ENCODE measurements at regions not wholly inside any gene's neighbourhood (a gene's known extent, or its start where the extent isn't known, plus 50 kb on each side); places are given as distances from the start of the nearest gene placed in this dataset.

DNA sequence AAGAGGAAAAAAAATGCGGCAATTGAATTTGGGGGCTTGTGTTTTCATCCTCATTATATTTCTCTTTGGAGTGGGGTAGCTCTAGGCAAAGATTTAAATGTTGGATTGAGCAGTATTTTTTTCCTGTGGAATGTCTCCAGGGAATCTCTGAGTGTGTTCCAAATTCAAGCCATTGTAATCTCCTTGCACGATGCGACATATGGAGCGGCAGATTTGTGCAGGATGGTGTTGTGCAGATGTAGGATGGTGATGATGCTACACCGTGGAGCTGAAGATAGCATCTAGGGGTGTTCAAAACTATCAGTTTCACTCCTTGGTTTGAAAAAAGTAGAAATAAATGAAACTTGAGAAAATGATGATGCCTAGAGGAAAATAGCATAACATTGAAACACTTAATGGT is 777.5 kb upstream of the EPHA7 start:
- TF ChIP-seq ZFP3 (CRISPR knock-in tag; IDR thresholded peaks at IDR 0.05) (no peak), ISL1 (CRISPR knock-in tag; IDR thresholded peaks at IDR 0.05) (no peak), ZFP30 (CRISPR knock-in tag; IDR thresholded peaks at IDR 0.05) (no peak), OSR1 (CRISPR knock-in tag; IDR thresholded peaks at IDR 0.05) (no peak), ZNF8 (CRISPR knock-in tag; IDR thresholded peaks at IDR 0.05) (no peak), CSDC2 (CRISPR knock-in tag; IDR thresholded peaks at IDR 0.05) (no peak), ZNF70 (CRISPR knock-in tag; IDR thresholded peaks at IDR 0.05) (no peak)
- TF ChIP-seq, protein P1, sequence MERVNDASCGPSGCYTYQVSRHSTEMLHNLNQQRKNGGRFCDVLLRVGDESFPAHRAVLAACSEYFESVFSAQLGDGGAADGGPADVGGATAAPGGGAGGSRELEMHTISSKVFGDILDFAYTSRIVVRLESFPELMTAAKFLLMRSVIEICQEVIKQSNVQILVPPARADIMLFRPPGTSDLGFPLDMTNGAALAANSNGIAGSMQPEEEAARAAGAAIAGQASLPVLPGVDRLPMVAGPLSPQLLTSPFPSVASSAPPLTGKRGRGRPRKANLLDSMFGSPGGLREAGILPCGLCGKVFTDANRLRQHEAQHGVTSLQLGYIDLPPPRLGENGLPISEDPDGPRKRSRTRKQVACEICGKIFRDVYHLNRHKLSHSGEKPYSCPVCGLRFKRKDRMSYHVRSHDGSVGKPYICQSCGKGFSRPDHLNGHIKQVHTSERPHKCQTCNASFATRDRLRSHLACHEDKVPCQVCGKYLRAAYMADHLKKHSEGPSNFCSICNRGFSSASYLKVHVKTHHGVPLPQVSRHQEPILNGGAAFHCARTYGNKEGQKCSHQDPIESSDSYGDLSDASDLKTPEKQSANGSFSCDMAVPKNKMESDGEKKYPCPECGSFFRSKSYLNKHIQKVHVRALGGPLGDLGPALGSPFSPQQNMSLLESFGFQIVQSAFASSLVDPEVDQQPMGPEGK (CRISPR knock-in tag; IDR thresholded peaks at IDR 0.05; ENCODE audit: borderline replicate concordance), result no peak

Measured in SK-N-SH treated with all-trans-retinoic acid at 6 μM for 48 hours (cell line).